DMS114 treated with DMSO at 0.1 percent for 48 hours (cell line): ENCODE measurements at regions not wholly inside any gene's neighbourhood (a gene's known extent, or its start where the extent isn't known, plus 50 kb on each side); places are given as distances from the start of the nearest gene placed in this dataset.

ENCODE experiments used
- DNase-seq: peaks from one replicate; lab custom pipeline; 2025; ENCODE audit not compliant: unreplicated experiment; lab: John Stamatoyannopoulos, UW

- no peak for DNase-seq
Observed at GRCh38 chr6:169310983-169311382, 57.3 kb upstream of the THBS2 start.
